ENCODE measurements at regions not wholly inside any gene's neighbourhood (a gene's known extent, or its start where the extent isn't known, plus 50 kb on each side); places are given as distances from the start of the nearest gene placed in this dataset.

DNA sequence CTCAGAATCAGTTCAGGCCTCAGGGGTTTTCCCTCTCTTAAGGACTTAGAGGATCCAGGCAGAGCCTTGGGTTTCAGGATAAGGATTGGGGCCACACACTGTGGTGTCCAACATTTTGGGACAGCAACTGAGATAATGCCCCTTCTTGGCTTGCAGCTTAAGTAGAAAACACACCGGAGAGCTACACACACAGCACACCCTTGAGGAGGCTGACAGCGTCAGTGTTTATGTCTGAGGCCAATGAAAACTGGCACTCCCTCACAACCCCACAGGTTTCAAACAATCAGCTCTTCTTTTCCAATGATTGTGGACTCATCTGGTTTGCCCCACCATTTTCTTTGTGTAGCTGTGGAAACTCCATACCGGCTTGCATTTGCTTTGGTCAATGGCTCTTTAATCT lies 257.7 kb downstream of the CDCA7 start:
- TF ChIP-seq POLR2A (IDR thresholded peaks at IDR 0.05): no peak
- TF ChIP-seq, protein P1, sequence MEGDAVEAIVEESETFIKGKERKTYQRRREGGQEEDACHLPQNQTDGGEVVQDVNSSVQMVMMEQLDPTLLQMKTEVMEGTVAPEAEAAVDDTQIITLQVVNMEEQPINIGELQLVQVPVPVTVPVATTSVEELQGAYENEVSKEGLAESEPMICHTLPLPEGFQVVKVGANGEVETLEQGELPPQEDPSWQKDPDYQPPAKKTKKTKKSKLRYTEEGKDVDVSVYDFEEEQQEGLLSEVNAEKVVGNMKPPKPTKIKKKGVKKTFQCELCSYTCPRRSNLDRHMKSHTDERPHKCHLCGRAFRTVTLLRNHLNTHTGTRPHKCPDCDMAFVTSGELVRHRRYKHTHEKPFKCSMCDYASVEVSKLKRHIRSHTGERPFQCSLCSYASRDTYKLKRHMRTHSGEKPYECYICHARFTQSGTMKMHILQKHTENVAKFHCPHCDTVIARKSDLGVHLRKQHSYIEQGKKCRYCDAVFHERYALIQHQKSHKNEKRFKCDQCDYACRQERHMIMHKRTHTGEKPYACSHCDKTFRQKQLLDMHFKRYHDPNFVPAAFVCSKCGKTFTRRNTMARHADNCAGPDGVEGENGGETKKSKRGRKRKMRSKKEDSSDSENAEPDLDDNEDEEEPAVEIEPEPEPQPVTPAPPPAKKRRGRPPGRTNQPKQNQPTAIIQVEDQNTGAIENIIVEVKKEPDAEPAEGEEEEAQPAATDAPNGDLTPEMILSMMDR (IDR thresholded peaks at IDR 0.05): no peak

Measured in prostate gland (tissue), 2 donors.